H9 (cell line): ENCODE measurements at regions not wholly inside any gene's neighbourhood (a gene's known extent, or its start where the extent isn't known, plus 50 kb on each side); places are given as distances from the start of the nearest gene placed in this dataset.

ENCODE experiments used
- DNase-seq: peaks from one replicate; pipeline ENCODE4 v3.0.0-alpha.2; 2017
- H2AFZ ChIP-seq: one replicate; pipeline ENCODE4 v1.6.1; 2013; ENCODE audit warnings: mild to moderate bottlenecking, low read length, control low read depth, moderate library complexity
- H2AK5ac ChIP-seq: 2 replicates; pipeline ENCODE4 v1.6.1; 2013; ENCODE audit warnings: low read length, control low read depth, mixed read lengths; ENCODE audit not compliant: insufficient read length
- H2BK120ac ChIP-seq: one replicate; pipeline ENCODE4 v1.6.1; 2013; ENCODE audit warnings: low read depth, mild to moderate bottlenecking, low read length, control low read depth, inconsistent platforms; ENCODE audit not compliant: poor library complexity, severe bottlenecking
- H2BK12ac ChIP-seq: 2 replicates; pipeline ENCODE4 v1.6.1; 2013; ENCODE audit warnings: low read length, control low read depth, mixed read lengths, low read depth; ENCODE audit not compliant: insufficient read length
- H2BK15ac ChIP-seq: 2 replicates; pipeline ENCODE4 v1.6.1; 2013; ENCODE audit warnings: low read depth, low read length, control low read depth
- H2BK20ac ChIP-seq: one replicate; pipeline ENCODE4 v1.6.1; 2013; ENCODE audit warnings: low read depth, mild to moderate bottlenecking, low read length, control low read depth, inconsistent platforms; ENCODE audit not compliant: poor library complexity, severe bottlenecking
- H2BK5ac ChIP-seq: 2 replicates; pipeline ENCODE4 v1.6.1; 2013; ENCODE audit warnings: low read length, control low read depth, mixed read lengths; ENCODE audit not compliant: insufficient read length
- H3K14ac ChIP-seq: 2 replicates; pipeline ENCODE4 v1.6.1; 2013; ENCODE audit warnings: low read length, control low read depth; ENCODE audit not compliant: insufficient read depth
- H3K18ac ChIP-seq: 2 replicates; pipeline ENCODE4 v1.6.1; 2013; ENCODE audit warnings: low read depth, mild to moderate bottlenecking, mixed read lengths, low read length, control low read depth; ENCODE audit not compliant: insufficient read length
- H3K23ac ChIP-seq: 2 replicates; pipeline ENCODE4 v1.6.1; 2013; ENCODE audit warnings: low read length, control low read depth, mixed read lengths, low read depth; ENCODE audit not compliant: insufficient read length
- H3K23me2 ChIP-seq: 2 replicates; pipeline ENCODE4 v1.6.1; 2013; ENCODE audit warnings: low read depth, mild to moderate bottlenecking, mixed read lengths, low read length, control low read depth; ENCODE audit not compliant: insufficient read length, poor library complexity, severe bottlenecking
- H3K27ac ChIP-seq: 2 replicates; pipeline ENCODE4 v1.5.1; 2013; ENCODE audit warnings: low read length, control low read depth, mixed read lengths, low read depth; ENCODE audit not compliant: insufficient read length
- H3K27me3 ChIP-seq: 2 replicates; pipeline ENCODE4 v1.6.1; 2013; ENCODE audit warnings: low read length, control low read depth, inconsistent platforms; ENCODE audit not compliant: insufficient read depth
- H3K4ac ChIP-seq: 2 replicates; pipeline ENCODE4 v1.6.1; 2013; ENCODE audit warnings: low read depth, mild to moderate bottlenecking, control low read depth, inconsistent platforms, low read length, moderate library complexity
- H3K4me1 ChIP-seq: 2 replicates; pipeline ENCODE4 v1.6.1; 2013; ENCODE audit warnings: low read length, control low read depth, inconsistent platforms; ENCODE audit not compliant: insufficient read depth
- H3K4me2 ChIP-seq: 2 replicates; pipeline ENCODE4 v1.6.1; 2013; ENCODE audit warnings: low read length, control low read depth, mixed read lengths; ENCODE audit not compliant: insufficient read length, insufficient read depth
- H3K56ac ChIP-seq: 2 replicates; pipeline ENCODE4 v1.6.1; 2013; ENCODE audit warnings: low read depth, mild to moderate bottlenecking, mixed read lengths, low read length, control low read depth; ENCODE audit not compliant: insufficient read length
- H3K79me1 ChIP-seq: 2 replicates; pipeline ENCODE4 v1.6.1; 2013; ENCODE audit warnings: low read depth, mild to moderate bottlenecking, moderate library complexity, low read length, control low read depth, inconsistent platforms; ENCODE audit not compliant: insufficient read depth, poor library complexity, severe bottlenecking
- H3K79me2 ChIP-seq: 2 replicates; pipeline ENCODE4 v1.6.1; 2013; ENCODE audit warnings: low read length, control low read depth, inconsistent platforms; ENCODE audit not compliant: insufficient read depth
- H3K9ac ChIP-seq: 2 replicates; pipeline ENCODE4 v1.6.1; 2013; ENCODE audit warnings: low read length, control low read depth, mixed read lengths; ENCODE audit not compliant: insufficient read length; ENCODE audit errors: extremely low read depth
- H3K9me3 ChIP-seq: one replicate; pipeline ENCODE4 v1.6.1; 2013; ENCODE audit warnings: low read depth, low read length, inconsistent platforms; ENCODE audit not compliant: control insufficient read depth
- H3T11ph ChIP-seq: one replicate; pipeline ENCODE4 v1.6.1; 2013; ENCODE audit warnings: mild to moderate bottlenecking, low read length, control low read depth, inconsistent platforms
- H4K20me1 ChIP-seq: one replicate; pipeline ENCODE4 v1.6.1; 2013; ENCODE audit not compliant: control insufficient read depth, insufficient read length, insufficient read depth
- H4K5ac ChIP-seq: 2 replicates; pipeline ENCODE4 v1.6.1; 2013; ENCODE audit warnings: low read depth, mild to moderate bottlenecking, mixed read lengths, low read length, control low read depth; ENCODE audit not compliant: insufficient read length
- H4K8ac ChIP-seq: replicated peaks from 2 replicates; pipeline ENCODE4 v1.6.1; 2013; ENCODE audit warnings: low read length, control low read depth, mixed read lengths, low read depth; ENCODE audit not compliant: insufficient read length
- H4K91ac ChIP-seq: 2 replicates; pipeline ENCODE4 v1.6.1; 2013; ENCODE audit warnings: low read depth, mild to moderate bottlenecking, moderate library complexity, mixed read lengths, low read length, control low read depth; ENCODE audit not compliant: insufficient read length
- H3K27ac Mint-ChIP-seq, 3 experiments: 2 replicates in 2 of 3; 3 replicates in 1 of 3; pipeline ENCODE4 v1.8.0; 2020 to 2021; ENCODE audit warnings: mixed read lengths in 3 of 3, mild to moderate bottlenecking in 1 of 3, moderate library complexity in 1 of 3
- H3K27me3 Mint-ChIP-seq: 2 replicates; pipeline ENCODE4 v1.8.0; 2021; ENCODE audit warnings: low read depth, mild to moderate bottlenecking, moderate library complexity, mixed read lengths
- H3K36me3 Mint-ChIP-seq, 3 experiments: 2 replicates in 2 of 3; 3 replicates in 1 of 3; pipeline ENCODE4 v1.8.0; 2020 to 2021; ENCODE audit warnings: low read depth in 3 of 3, mixed read lengths in 3 of 3; ENCODE audit not compliant: insufficient read depth in 1 of 3
- H3K4me1 Mint-ChIP-seq, 2 experiments: 2 replicates each; pipeline ENCODE4 v1.8.0; 2020; ENCODE audit warnings: mixed read lengths in 2 of 2
- H3K4me3 Mint-ChIP-seq, 2 experiments: 2 replicates in 1 of 2; 3 replicates in 1 of 2; pipeline ENCODE4 v1.8.0; 2020 to 2021; ENCODE audit warnings: mild to moderate bottlenecking in 2 of 2, mixed read lengths in 2 of 2, moderate library complexity in 1 of 2
- H3K9me3 Mint-ChIP-seq, 2 experiments: 2 replicates in 1 of 2; 3 replicates in 1 of 2; pipeline ENCODE4 v1.8.0; 2020; ENCODE audit warnings: mild to moderate bottlenecking in 2 of 2, mixed read lengths in 2 of 2, moderate library complexity in 1 of 2
- CTCF ChIP-seq: fragments of 200-600 bp; sonication (generic); conservative IDR thresholded peaks from 3 replicates; pipeline ENCODE4 v1.8.0; 2021; ENCODE audit warnings: antibody characterized with exemption, mild to moderate bottlenecking
- WGBS: extraction: QIAGEN DNeasy Blood & Tissue Kit; methylation state at CpG from one replicate; pipeline ENCODE4 v1.1.7; 2013; ENCODE audit warnings: missing lambda C conversion rate, low lambda C conversion rate, mixed read lengths; ENCODE audit not compliant: insufficient read length; ENCODE audit errors: extremely low coverage; 5-methylcytosine and 5-hydroxymethylcytosine counted together

- Histone ChIP-seq H3K27ac (no peak overlapping the region), H4K20me1 (no peaks in the 10 kb centered on the region), H2BK120ac (no peak overlapping the region), H4K8ac (no peak overlapping the region), H2AFZ (no peak overlapping the region), H2BK12ac (no peak overlapping the region), H3K27me3 (no peaks in the 10 kb centered on the region), H2BK5ac (no peak overlapping the region), H3K14ac (no peak overlapping the region), H3K79me1 (no peaks in the 10 kb centered on the region), H2AK5ac (no peak overlapping the region), H3K4me2 (no peak overlapping the region), H4K5ac (no peak overlapping the region), H3K18ac (no peak overlapping the region), H3K79me2 (no peaks in the 10 kb centered on the region), H3K56ac (no peak overlapping the region), H3K23me2 (no peaks in the 10 kb centered on the region), H3T11ph (no peak overlapping the region), H3K9ac (no peak overlapping the region), H3K23ac (no peak overlapping the region), H3K4me1 (no peaks in the 10 kb centered on the region), H3K9me3 (peaks cover 3% of the 10 kb centered on the region), H2BK15ac (no peak overlapping the region), H3K4ac (no peak overlapping the region), H4K91ac (no peak overlapping the region), H2BK20ac (no peak overlapping the region)
- no peak for DNase-seq
- Mint-ChIP-seq H3K9me3 (peaks cover 13 to 28% of the 10 kb centered on the region in 2 experiments), H3K4me1 (peaks cover 0 to 4% of the 10 kb centered on the region in 2 experiments; a peak in 2 of 4 replicates), H3K27ac (no peak overlapping the region), H3K36me3 (peaks cover 9 to 21% (median 18%) of the 10 kb centered on the region in 3 experiments), H3K4me3 (no peak overlapping the region), H3K27me3 (no peaks in the 10 kb centered on the region)
- WGBS: no CpG with 5 or more reads among the region's 1 CpG
- no peak for TF ChIP-seq CTCF
These were observed 361.7 kb downstream of the ANKRD7 start for GRCh38 chr7:118586248-118586647.
